ENCODE measurements at regions not wholly inside any gene's neighbourhood (a gene's known extent, or its start where the extent isn't known, plus 50 kb on each side); places are given as distances from the start of the nearest gene placed in this dataset.
"Not testable (repeated sequence)": the region's sequence is repeated elsewhere in the genome, so short reads cannot be mapped to it uniquely, and the experiment has no call there.

DNA sequence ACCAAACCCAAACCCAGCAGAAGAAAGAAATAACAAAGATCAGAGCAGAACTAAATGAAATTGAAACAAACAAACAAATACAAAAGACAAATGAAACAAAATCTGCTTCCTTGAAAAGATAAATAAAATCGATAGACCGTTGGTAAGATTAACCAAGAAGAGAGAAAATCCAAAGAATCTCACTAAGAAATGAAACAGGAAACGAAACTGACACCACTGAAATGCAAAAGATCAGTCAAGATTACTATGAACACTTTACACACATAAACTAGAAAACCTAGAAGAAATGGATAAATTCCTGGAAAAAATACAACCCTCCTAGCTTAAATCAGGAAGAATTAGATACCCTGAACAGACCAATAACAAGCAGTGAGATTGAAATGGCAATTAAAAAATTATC is 252.1 kb upstream of the SGK1 start:
- H3K9me3 ChIP-seq (replicated peaks in 1 of 2; ENCODE audit: control insufficient read depth in 2 of 2, insufficient read depth in 1 of 2, low read depth in 1 of 2, low read length in 2 of 2); H3K27ac ChIP-seq (replicated peaks; ENCODE audit: low read length); H3K23ac ChIP-seq (ENCODE audit: low read depth, low read length, poor library complexity); H3K9ac ChIP-seq (ENCODE audit: low read depth, low read length, poor library complexity); H2AFZ ChIP-seq (ENCODE audit: low read length); H3K4me1 ChIP-seq (ENCODE audit: control insufficient read depth in 2 of 2, insufficient read depth in 1 of 2, low read depth in 1 of 2, low read length in 2 of 2); H4K8ac ChIP-seq (ENCODE audit: low read depth, low read length); DNase-seq (ENCODE audit: low spot score); H3K4me3 ChIP-seq (ENCODE audit: low read length in 2 of 2); H2BK15ac ChIP-seq (ENCODE audit: low read length); H2BK5ac ChIP-seq (ENCODE audit: low read length); H3K4ac ChIP-seq (ENCODE audit: low read length); H3K36me3 ChIP-seq (replicated peaks in 1 of 2; ENCODE audit: control insufficient read depth in 2 of 2, insufficient read depth in 2 of 2, low read length in 2 of 2); H2BK12ac ChIP-seq (ENCODE audit: low read length); H3K27me3 ChIP-seq (ENCODE audit: control insufficient read depth in 3 of 3, insufficient read depth in 3 of 3, low read depth in 1 of 3, low read length in 3 of 3); H4K91ac ChIP-seq (ENCODE audit: low read depth, low read length, poor library complexity); H3K14ac ChIP-seq (ENCODE audit: low read length); H2BK120ac ChIP-seq (ENCODE audit: low read depth, low read length); H2AK5ac ChIP-seq (ENCODE audit: low read depth, low read length); H3K18ac ChIP-seq (ENCODE audit: low read length); H3K4me2 ChIP-seq (ENCODE audit: insufficient read depth, low read length, poor library complexity, severe bottlenecking); H3K79me1 ChIP-seq (ENCODE audit: low read depth, low read length): not testable (repeated sequence)
- no CpG with 5 or more reads among the region's 3 CpGs for WGBS, 2 donors (ENCODE audit: extremely low coverage in 2 of 2, insufficient read length in 2 of 2, insufficient replicate concordance in 1 of 2)

DNA sequence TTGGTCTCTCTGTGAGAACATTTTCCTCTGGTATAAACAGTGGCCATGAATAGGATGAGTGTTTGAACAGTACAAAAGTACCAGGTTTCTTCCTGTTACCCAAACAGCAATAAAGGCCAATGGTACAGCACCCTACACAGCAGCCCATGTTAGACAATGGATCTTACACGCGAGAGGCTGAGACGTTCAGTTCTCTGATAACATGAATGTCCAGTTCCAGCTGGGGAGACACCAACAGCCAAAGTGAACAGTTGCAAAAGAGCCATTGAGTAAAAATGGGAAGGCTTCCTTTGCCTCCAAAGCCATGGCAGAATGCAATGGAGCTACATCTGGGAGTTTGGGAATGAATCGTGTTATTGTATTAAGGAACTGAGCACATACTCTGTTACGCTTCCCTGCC is 246.8 kb upstream of the SGK1 start:
- Histone ChIP-seq H4K8ac (ENCODE audit: low read depth, low read length) (no peak overlapping the region), H3K4me2 (ENCODE audit: insufficient read depth, low read length, poor library complexity, severe bottlenecking) (no peak overlapping the region)
- WGBS, 2 donors (ENCODE audit: extremely low coverage in 2 of 2, insufficient read length in 2 of 2, insufficient replicate concordance in 1 of 2) = no CpG with 5 or more reads among the region's 5 CpGs

DNA sequence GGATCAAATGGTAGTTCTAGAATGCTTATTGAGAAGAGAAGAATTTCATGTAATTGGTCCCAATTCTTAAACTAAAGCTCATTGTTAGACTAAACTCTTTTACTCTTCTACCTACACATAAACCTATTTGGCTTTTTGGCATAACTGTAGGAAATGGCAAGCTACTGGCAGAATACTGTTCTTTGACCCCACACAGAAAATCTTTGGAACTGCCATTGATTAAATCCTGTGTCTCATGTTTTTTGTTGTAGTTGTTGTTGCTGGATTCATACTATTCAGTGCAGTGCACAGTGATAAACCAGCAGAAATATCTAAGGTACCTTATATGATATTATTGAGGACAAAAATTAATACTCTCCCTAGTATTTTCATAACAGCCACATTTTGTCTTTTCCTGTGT is 242.1 kb upstream of the SGK1 start:
- H2AFZ ChIP-seq (ENCODE audit: low read length) = no peak overlapping the region
- no peaks in the 10 kb centered on the region for H3K79me1 ChIP-seq (ENCODE audit: low read depth, low read length)
- no peak overlapping the region for H3K27ac ChIP-seq (replicated peaks; ENCODE audit: low read length)
- H4K91ac ChIP-seq (ENCODE audit: low read depth, low read length, poor library complexity) = no peak overlapping the region
- H2AK5ac ChIP-seq (ENCODE audit: low read depth, low read length) = no peak overlapping the region
- no peak overlapping the region for H2BK12ac ChIP-seq (ENCODE audit: low read length)
- no peak for DNase-seq (ENCODE audit: low spot score)
- no peak overlapping the region for H2BK120ac ChIP-seq (ENCODE audit: low read depth, low read length)
- no peak overlapping the region for H3K4ac ChIP-seq (ENCODE audit: low read length)
- H3K18ac ChIP-seq (ENCODE audit: low read length) = no peak overlapping the region
- no peak overlapping the region for H4K8ac ChIP-seq (ENCODE audit: low read depth, low read length)
- no peak overlapping the region for H3K9ac ChIP-seq (ENCODE audit: low read depth, low read length, poor library complexity)
- no peak overlapping the region for H3K4me2 ChIP-seq (ENCODE audit: insufficient read depth, low read length, poor library complexity, severe bottlenecking)
- no peaks in the 10 kb centered on the region for H3K4me1 ChIP-seq (ENCODE audit: control insufficient read depth in 2 of 2, insufficient read depth in 1 of 2, low read depth in 1 of 2, low read length in 2 of 2)
- no peak overlapping the region for H2BK5ac ChIP-seq (ENCODE audit: low read length)
- no peaks in the 10 kb centered on the region for H3K36me3 ChIP-seq (replicated peaks in 1 of 2; ENCODE audit: control insufficient read depth in 2 of 2, insufficient read depth in 2 of 2, low read length in 2 of 2)
- H3K9me3 ChIP-seq (replicated peaks in 1 of 2; ENCODE audit: control insufficient read depth in 2 of 2, insufficient read depth in 1 of 2, low read depth in 1 of 2, low read length in 2 of 2) = no peaks in the 10 kb centered on the region
- no peak overlapping the region for H3K4me3 ChIP-seq (ENCODE audit: low read length in 2 of 2)
- no peak overlapping the region for H2BK15ac ChIP-seq (ENCODE audit: low read length)
- H3K23ac ChIP-seq (ENCODE audit: low read depth, low read length, poor library complexity) = no peak overlapping the region
- no peak overlapping the region for H3K14ac ChIP-seq (ENCODE audit: low read length)
- no peaks in the 10 kb centered on the region for H3K27me3 ChIP-seq (ENCODE audit: control insufficient read depth in 3 of 3, insufficient read depth in 3 of 3, low read depth in 1 of 3, low read length in 3 of 3)

More for the DNA sequence above, 246.8 kb upstream of the SGK1 start:
- no peak overlapping the region for H2AK5ac ChIP-seq (ENCODE audit: low read depth, low read length)
- DNase-seq (ENCODE audit: low spot score) = no peak
- H3K27me3 ChIP-seq (ENCODE audit: control insufficient read depth in 3 of 3, insufficient read depth in 3 of 3, low read depth in 1 of 3, low read length in 3 of 3) = no peaks in the 10 kb centered on the region
- no peak overlapping the region for H3K23ac ChIP-seq (ENCODE audit: low read depth, low read length, poor library complexity)
- H3K4ac ChIP-seq (ENCODE audit: low read length) = no peak overlapping the region
- no peak overlapping the region for H2BK15ac ChIP-seq (ENCODE audit: low read length)
- H3K9me3 ChIP-seq (replicated peaks in 1 of 2; ENCODE audit: control insufficient read depth in 2 of 2, insufficient read depth in 1 of 2, low read depth in 1 of 2, low read length in 2 of 2) = no peaks in the 10 kb centered on the region
- no peak overlapping the region for H2BK5ac ChIP-seq (ENCODE audit: low read length)
- no peaks in the 10 kb centered on the region for H3K36me3 ChIP-seq (replicated peaks in 1 of 2; ENCODE audit: control insufficient read depth in 2 of 2, insufficient read depth in 2 of 2, low read length in 2 of 2)
- H2BK12ac ChIP-seq (ENCODE audit: low read length) = no peak overlapping the region
- H3K9ac ChIP-seq (ENCODE audit: low read depth, low read length, poor library complexity) = no peak overlapping the region
- no peak overlapping the region for H4K91ac ChIP-seq (ENCODE audit: low read depth, low read length, poor library complexity)
- no peak overlapping the region for H2BK120ac ChIP-seq (ENCODE audit: low read depth, low read length)
- H3K4me1 ChIP-seq (ENCODE audit: control insufficient read depth in 2 of 2, insufficient read depth in 1 of 2, low read depth in 1 of 2, low read length in 2 of 2) = no peaks in the 10 kb centered on the region
- H3K4me3 ChIP-seq (ENCODE audit: low read length in 2 of 2) = no peak overlapping the region
- H3K14ac ChIP-seq (ENCODE audit: low read length) = no peak overlapping the region
- H3K18ac ChIP-seq (ENCODE audit: low read length) = no peak overlapping the region
- no peak overlapping the region for H3K27ac ChIP-seq (replicated peaks; ENCODE audit: low read length)
- H3K79me1 ChIP-seq (ENCODE audit: low read depth, low read length) = no peaks in the 10 kb centered on the region
- H2AFZ ChIP-seq (ENCODE audit: low read length) = no peak overlapping the region

DNA sequence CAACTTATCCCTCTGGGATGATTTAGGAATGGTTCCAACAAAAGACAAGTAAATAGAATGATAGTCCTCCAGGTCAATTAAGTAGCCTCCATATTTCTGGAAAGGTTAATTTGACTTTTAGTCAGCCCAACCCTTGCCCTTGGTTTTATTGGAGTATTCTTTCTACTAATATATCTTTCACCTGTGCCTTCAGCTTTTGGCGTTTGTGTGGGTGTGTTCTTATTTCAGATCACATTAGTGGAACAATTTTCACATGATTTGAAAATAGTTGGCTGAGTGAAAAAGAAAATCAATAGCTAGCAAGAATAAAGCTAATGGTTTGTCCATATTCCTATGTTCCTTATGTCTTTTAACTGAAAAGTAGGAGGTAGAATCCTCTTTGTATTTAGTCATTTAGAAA is 239.6 kb upstream of the SGK1 start:
- Histone ChIP-seq H3K4me3 (ENCODE audit: low read length in 2 of 2) (no peak overlapping the region), H4K8ac (ENCODE audit: low read depth, low read length) (no peak overlapping the region), H2BK5ac (ENCODE audit: low read length) (no peak overlapping the region), H3K27ac (replicated peaks; ENCODE audit: low read length) (no peak overlapping the region), H3K23ac (ENCODE audit: low read depth, low read length, poor library complexity) (no peak overlapping the region), H3K14ac (ENCODE audit: low read length) (no peak overlapping the region), H3K79me1 (ENCODE audit: low read depth, low read length) (no peaks in the 10 kb centered on the region), H2AK5ac (ENCODE audit: low read depth, low read length) (no peak overlapping the region), H3K9me3 (replicated peaks in 1 of 2; ENCODE audit: control insufficient read depth in 2 of 2, insufficient read depth in 1 of 2, low read depth in 1 of 2, low read length in 2 of 2) (no peaks in the 10 kb centered on the region), H4K91ac (ENCODE audit: low read depth, low read length, poor library complexity) (no peak overlapping the region), H3K18ac (ENCODE audit: low read length) (no peak overlapping the region), H2BK15ac (ENCODE audit: low read length) (no peak overlapping the region), H3K4me2 (ENCODE audit: insufficient read depth, low read length, poor library complexity, severe bottlenecking) (no peak overlapping the region), H2BK12ac (ENCODE audit: low read length) (no peak overlapping the region), H3K9ac (ENCODE audit: low read depth, low read length, poor library complexity) (no peak overlapping the region), H3K27me3 (ENCODE audit: control insufficient read depth in 3 of 3, insufficient read depth in 3 of 3, low read depth in 1 of 3, low read length in 3 of 3) (no peaks in the 10 kb centered on the region), H2AFZ (ENCODE audit: low read length) (no peak overlapping the region), H3K36me3 (replicated peaks in 1 of 2; ENCODE audit: control insufficient read depth in 2 of 2, insufficient read depth in 2 of 2, low read length in 2 of 2) (no peaks in the 10 kb centered on the region), H2BK120ac (ENCODE audit: low read depth, low read length) (no peak overlapping the region), H3K4me1 (ENCODE audit: control insufficient read depth in 2 of 2, insufficient read depth in 1 of 2, low read depth in 1 of 2, low read length in 2 of 2) (no peaks in the 10 kb centered on the region), H3K4ac (ENCODE audit: low read length) (no peak overlapping the region)
- DNase-seq (ENCODE audit: low spot score) = no peak
- no CpG with 5 or more reads among the region's 1 CpG for WGBS, 2 donors (ENCODE audit: extremely low coverage in 2 of 2, insufficient read length in 2 of 2, insufficient replicate concordance in 1 of 2)

Data from neuronal stem cell (in vitro differentiated cells).